NCI-H2227 (cell line): ENCODE measurements at regions not wholly inside any gene's neighbourhood (a gene's known extent, or its start where the extent isn't known, plus 50 kb on each side); places are given as distances from the start of the nearest gene placed in this dataset.
"Not testable (repeated sequence)": the region's sequence is repeated elsewhere in the genome, so short reads cannot be mapped to it uniquely, and the experiment has no call there.

Experiments
- DNase-seq: peaks from one replicate; lab custom pipeline; 2025; ENCODE audit not compliant: unreplicated experiment; lab: John Stamatoyannopoulos, UW

DNA sequence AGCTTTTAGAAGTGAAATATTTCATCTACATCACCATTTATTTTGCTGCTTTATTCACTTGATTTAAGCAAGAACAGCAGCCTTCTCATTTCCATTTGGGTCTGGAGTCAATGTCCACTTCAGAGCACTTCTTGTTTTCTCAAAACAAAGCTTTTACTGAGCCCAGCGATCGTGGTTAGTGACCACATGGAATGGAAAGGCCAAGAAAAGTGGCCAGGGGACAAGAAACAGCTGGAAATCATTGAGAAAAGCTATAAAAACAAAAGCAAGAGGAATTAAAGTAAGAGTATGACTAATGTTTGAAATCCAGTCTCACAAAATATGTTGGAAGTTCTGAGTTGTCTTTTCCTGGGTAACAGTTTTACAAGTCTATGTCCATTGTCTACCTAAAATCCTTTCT lies 328.4 kb upstream of the INTU start:
- no peak for DNase-seq

DNA sequence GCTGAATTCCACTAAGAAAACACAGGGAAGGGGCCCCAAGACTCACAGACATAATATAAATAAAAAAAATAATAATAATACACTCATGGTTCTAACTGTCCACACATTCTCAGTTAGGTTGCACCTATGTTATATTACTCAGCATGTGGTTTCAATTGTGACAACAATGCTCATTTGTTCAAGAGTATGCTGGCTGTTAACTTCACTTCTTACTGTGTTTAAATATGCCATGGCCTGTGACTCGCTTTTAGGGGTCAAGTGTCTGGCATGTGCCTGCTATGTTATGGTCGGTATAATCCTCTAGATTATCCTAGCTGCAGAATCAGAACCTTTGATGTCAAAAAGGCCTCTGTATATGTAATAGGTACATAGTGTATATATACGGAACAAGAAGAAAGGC lies 324.8 kb upstream of the INTU start:
- no peak for DNase-seq

GRCh38 chr4:127309369-127310102 lies 323.2 kb upstream of the INTU start:
- DNase-seq, result no peak

DNA sequence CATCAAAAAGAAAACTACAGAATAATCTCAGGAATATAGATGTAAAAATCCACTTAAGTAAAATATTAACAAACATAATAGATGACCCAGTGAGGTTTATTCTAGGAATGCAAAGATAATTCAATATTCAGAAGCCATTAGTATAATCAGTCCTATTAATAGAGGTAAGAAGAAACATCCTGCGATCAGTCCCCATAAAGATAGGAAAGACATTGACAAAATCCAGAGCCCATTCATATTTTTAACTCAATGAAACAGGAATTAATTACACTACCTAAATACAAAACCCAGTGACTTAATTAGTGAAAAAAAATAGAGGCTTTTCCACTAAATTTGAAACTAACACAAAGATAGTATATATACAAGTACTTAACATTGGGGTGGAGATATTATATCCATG lies 321.4 kb upstream of the INTU start:
- DNase-seq, result no peak

GRCh38 chr4:127311924-127312323 lies 320.8 kb upstream of the INTU start:
- DNase-seq, result no peak

GRCh38 chr4:127313767-127314166 lies 319.0 kb upstream of the INTU start:
- no peak for DNase-seq

DNA sequence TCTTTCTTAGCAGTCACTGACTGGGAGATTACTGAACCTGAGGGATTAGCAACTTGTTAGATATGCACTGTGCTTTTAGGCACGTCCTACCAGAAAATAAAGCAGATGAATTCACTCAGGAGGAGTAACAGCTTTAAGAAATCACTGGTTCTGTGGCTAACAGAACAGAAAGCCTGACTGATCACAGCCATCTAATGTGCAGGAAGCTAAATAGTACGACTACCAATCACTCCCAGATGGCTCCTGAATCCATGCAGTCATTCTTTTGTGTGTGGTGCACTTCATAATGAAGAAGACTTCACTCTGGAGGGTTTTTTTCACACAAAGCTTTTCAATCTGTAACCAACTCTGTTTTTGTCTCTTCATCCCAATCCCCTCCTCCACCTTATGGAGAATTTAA lies 305.3 kb upstream of the INTU start:
- DNase-seq, result no peak

DNA sequence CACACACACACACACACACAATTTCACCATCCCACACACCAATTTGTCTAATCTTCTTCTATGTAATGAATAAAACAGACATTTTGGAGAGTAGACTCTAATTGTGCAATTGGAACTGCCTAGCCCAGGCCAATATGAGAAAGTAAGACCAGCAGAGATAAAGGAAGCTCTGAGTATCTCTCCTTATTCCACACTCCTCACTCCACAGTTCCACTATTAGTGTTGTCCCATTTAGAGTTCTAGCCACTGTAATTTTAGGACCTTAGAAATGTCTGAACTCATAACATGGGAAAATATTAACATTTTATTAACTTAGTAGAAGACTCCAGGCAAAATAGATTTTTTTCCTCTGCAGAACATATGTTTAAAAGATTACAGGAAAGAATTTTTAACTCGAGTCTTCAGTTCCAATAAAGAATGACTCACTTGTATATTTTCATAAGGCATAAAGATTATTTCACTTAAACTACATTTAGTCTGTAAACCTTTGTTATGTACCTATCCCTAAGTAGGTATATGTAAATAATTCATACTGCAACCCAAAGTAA lies 297.6 kb upstream of the INTU start:
- DNase-seq, result no peak

GRCh38 chr4:127335732-127336131 lies 297.0 kb upstream of the INTU start:
- no peak for DNase-seq

- DNase-seq, result not testable (repeated sequence)
Observed at GRCh38 chr4:127343123-127343522, 289.6 kb upstream of the INTU start.

DNA sequence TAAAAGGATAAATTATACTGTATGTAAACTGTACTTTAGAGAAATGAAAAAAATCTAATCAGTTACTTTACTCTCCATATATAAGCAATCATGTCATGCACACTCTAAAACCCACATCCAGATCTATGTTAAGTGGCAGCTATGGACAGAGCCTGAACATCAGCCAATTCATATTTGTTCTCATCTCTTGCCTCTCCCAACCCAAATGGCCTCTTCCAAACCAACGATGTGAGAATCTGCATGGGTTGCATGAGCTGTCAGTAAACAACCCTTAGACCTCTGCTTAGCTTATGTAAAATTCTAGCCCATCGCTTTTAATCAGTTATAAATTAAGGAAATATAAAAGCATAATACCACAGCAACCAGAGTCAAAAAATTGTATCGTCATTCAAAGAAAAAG lies 288.7 kb upstream of the INTU start:
- DNase-seq, result no peak

- no peak for DNase-seq
Observed at GRCh38 chr4:127347936-127348335, 284.8 kb upstream of the INTU start.

DNA sequence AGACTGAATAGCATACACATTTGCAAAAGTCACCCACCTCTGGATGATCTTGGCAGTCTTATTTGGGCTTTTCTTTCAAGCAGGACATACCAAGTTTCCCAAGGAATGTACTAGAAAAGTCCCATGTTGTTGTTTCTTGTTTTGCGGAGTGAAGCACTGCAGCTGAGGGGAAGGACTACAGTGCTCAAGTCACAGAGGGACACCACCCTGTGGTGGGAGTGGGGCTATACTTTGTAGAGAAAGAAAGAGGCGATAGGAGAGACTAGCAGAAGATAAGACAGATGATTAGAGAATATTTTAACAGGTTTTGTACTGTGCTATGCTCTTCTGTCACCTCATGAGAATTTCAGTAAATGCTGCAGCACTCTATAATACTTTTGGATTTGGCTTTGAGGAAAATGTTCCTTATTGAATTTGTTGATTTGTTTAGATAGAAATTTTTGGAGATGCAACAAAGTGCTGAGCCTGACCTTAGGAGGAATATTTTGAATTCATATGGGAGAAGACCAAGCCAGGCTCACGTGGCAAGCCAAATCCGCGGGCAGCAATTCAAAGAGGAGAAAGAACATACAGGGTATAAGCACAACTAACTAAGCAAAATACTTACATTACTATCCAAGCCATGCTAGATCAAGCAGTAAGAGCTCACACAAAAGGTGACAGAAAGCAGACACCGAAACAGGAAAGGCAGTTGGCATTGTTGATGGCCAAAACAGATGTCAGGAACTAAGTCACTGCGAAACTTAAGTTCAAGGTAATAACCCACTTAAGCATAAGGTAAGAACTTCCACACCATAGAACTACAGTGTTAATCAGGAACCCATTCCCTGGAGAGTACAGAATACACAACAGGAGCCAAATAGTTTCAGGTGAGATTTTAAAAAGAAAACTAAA lies 280.3 kb upstream of the INTU start:
- no peak for DNase-seq

- DNase-seq, result no peak
Observed at GRCh38 chr4:127355743-127356142, 277.0 kb upstream of the INTU start.

DNA sequence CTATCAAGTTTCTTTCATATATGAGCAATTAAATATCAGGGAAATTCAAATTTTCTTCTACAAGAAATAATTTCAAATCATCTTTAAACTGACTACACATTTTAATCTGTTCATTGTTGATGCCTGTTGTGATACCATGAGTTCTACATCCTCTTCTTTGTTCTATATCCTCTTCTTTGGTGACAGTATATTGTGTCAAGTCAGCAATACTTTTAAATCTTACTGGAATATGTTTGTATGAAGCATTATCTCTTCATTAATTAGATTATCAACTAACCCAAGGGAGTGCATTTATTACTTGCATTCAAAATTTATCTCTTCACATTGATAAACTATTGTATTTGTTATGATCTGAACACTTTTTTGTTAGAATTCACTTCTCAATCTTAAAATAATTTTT lies 275.0 kb upstream of the INTU start:
- no peak for DNase-seq

- no peak for DNase-seq
Observed at GRCh38 chr4:127362686-127363085, 270.1 kb upstream of the INTU start.

DNA sequence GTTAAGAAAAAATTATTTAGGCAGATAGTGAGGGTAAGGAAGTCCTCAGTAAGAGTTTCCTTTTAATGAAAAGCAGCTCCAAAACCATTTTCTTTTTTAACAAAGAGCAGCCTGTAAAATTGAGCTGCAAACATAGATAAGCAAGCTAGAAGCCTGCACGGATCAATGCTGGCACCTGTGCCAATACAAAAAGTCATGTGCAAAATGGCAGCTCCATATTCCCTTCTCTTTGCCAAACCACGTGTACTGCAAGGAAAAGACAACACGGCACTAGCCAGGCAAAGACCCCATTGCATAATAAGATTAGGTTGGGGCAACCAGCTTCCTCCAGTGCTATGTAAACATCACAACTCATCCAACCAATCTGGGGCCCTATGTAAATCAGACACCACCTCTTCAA lies 268.4 kb upstream of the INTU start:
- DNase-seq, result no peak

DNA sequence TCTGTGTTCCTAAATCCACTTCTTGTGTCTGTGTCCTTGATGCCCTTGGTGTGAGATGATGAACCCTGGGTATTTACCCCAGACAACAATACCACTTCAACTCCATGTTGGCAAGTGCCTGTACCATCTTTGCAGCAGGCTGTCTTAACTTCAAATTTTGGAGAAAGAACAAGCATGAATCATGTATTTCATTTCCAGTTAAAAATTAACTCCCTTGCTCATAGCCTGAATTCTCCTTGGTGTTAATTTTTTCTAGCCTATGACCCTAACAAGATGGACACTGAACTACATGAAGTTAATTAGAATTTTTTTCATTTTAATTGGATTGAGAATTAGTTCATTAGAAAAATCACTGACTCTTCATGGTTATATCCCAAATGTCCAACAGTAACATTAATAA lies 267.8 kb upstream of the INTU start:
- no peak for DNase-seq

DNA sequence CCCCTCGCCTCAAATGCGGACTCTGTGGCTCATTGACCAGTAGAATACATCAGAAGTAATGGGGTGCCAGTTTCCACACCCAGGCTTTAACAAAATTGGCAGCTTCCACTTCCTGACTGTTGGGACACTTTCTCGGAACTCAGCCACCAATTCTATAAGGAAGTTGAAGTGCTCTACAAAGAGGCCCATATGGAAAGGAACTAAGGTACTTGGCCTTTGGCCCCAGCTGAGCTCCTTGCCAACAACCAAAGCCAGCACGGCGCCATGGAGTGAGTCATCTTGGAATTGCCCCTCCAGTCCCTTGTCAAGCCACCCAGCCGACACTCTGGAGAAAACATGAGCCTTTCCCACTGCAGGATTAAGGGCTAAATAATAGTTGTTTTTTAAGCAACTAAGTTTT lies 262.2 kb upstream of the INTU start:
- no peak for DNase-seq

- no peak for DNase-seq
Observed at GRCh38 chr4:127379499-127379898, 253.3 kb upstream of the INTU start.

DNA sequence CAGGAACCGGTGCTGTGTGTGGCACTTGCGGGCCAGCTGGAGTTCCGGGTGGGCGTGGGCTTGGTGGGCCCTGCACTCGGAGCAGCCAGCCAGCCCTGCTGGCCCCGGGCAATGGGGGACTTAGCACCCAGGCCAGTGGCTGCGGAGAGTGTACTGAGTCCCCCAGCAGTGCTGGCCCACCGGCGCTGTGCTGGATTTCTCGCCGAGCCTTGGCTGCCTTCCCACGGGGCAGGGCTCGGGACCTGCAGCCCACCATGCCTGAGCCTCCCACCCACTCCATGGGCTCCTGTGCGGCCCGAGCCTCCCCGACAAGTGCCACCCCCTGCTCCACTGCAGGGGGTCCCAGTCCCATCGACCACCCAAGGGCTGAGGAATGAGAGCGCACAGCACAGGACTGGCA lies 252.8 kb upstream of the INTU start:
- not testable (repeated sequence) for DNase-seq

GRCh38 chr4:127383666-127384065 lies 249.1 kb upstream of the INTU start:
- DNase-seq, result no peak
